Kidney (tissue), 13 donors: ENCODE measurements at regions not wholly inside any gene's neighbourhood (a gene's known extent, or its start where the extent isn't known, plus 50 kb on each side); places are given as distances from the start of the nearest gene placed in this dataset.

Experiments
- DNase-seq, 5 donors: peaks; one replicate each; pipeline ENCODE4 v3.0.0-alpha.2; 2013 to 2020
- FAIRE-seq: peaks from 2 replicates; lab custom pipeline; 2012; peaks lifted over from hg19 to GRCh38; lab: Jason Lieb, UNC
- H3K27ac ChIP-seq, 2 donors: one replicate each; pipeline ENCODE4 v1.7.0; 2013; ENCODE audit warnings: low read depth in 2 of 2, low read length in 2 of 2, inconsistent platforms in 1 of 2
- H3K27me3 ChIP-seq: one replicate; pipeline ENCODE4 v1.7.1; 2013; ENCODE audit warnings: low read length, inconsistent platforms; ENCODE audit not compliant: control insufficient read depth, insufficient read depth
- H3K36me3 ChIP-seq, 3 donors: one replicate each; pipeline versions ENCODE4 v1.7.0 to v1.7.1; 2013; ENCODE audit warnings: low read length in 3 of 3, control low read depth in 1 of 3, inconsistent platforms in 1 of 3; ENCODE audit not compliant: insufficient read depth in 3 of 3, control insufficient read depth in 2 of 3
- H3K4me1 ChIP-seq, 3 donors: one replicate each; pipeline versions ENCODE4 v1.7.0 to v1.7.1; 2013; ENCODE audit warnings: low read length in 3 of 3, inconsistent platforms in 1 of 3, low read depth in 1 of 3; ENCODE audit not compliant: control insufficient read depth in 2 of 3, insufficient read depth in 2 of 3
- H3K4me3 ChIP-seq, 3 donors: one replicate each; pipeline versions ENCODE4 v1.7.0 to v1.8.1; 2013; ENCODE audit warnings: low read length in 3 of 3, control low read depth in 1 of 3, inconsistent platforms in 1 of 3
- H3K9ac ChIP-seq, 3 donors: one replicate each; pipeline versions ENCODE4 v1.7.0 to v1.7.1; 2013; ENCODE audit warnings: low read length in 3 of 3, control low read depth in 1 of 3, inconsistent platforms in 1 of 3
- H3K9me3 ChIP-seq, 3 donors: one replicate each; pipeline versions ENCODE4 v1.7.0 to v1.7.1; 2013; ENCODE audit warnings: low read length in 3 of 3, control low read depth in 1 of 3, inconsistent platforms in 1 of 3; ENCODE audit not compliant: control insufficient read depth in 2 of 3, insufficient read depth in 1 of 3
- CTCF ChIP-seq: IDR thresholded peaks from 3 replicates; pipeline ENCODE4 v1.5.1; 2012; ENCODE audit warnings: mild to moderate bottlenecking, moderate library complexity, borderline replicate concordance; ENCODE audit not compliant: insufficient read depth; ENCODE audit errors: extremely low read depth
- intact Hi-C: fragments of 100-400 bp; cut with DNase I; formaldehyde crosslinking; loops from one replicate; pipeline ENCODE4 v1.11.1; 2022
- donor health status: control.
- donor health status: control.
- donor health status: control.
- donor health status: control.
- donor health status: control.
- donor health status: DM: yes; HTN: yes; CAD: no.
- donor health status: Normal renal cell carcinoma (clear cell type).

- no peaks in the 10 kb centered on the region for H3K9me3 ChIP-seq
- no peak for DNase-seq
- no peaks in the 10 kb centered on the region for H3K36me3 ChIP-seq
- no peak for TF ChIP-seq CTCF
- no peaks in the 10 kb centered on the region for H3K27me3 ChIP-seq
- H3K4me3 ChIP-seq = no peak overlapping the region
- no peaks in the 10 kb centered on the region for H3K4me1 ChIP-seq
- no peak overlapping the region for H3K27ac ChIP-seq
- no peak overlapping the region for H3K9ac ChIP-seq
- intact Hi-C loops = no loop called here
- FAIRE-seq = no peak
Measured at GRCh38 chr2:48902521-48902920, 147.0 kb upstream of the LHCGR start.

- no peak for FAIRE-seq
Measured at GRCh38 chr2:48901416-48901815, 145.9 kb upstream of the LHCGR start.

GRCh38 chr2:48901015-48901343 lies 145.5 kb upstream of the LHCGR start:
- intact Hi-C loops = no loop called here
- DNase-seq (no peak), FAIRE-seq (no peak)
- no peak overlapping the region for H3K27ac ChIP-seq
- no peaks in the 10 kb centered on the region for H3K4me1 ChIP-seq
- H3K27me3 ChIP-seq = no peaks in the 10 kb centered on the region
- no peaks in the 10 kb centered on the region for H3K9me3 ChIP-seq
- TF ChIP-seq CTCF = no peak
- H3K9ac ChIP-seq = no peak overlapping the region
- no peak overlapping the region for H3K4me3 ChIP-seq
- no peaks in the 10 kb centered on the region for H3K36me3 ChIP-seq

More at GRCh38 chr2:48901416-48901815, 145.9 kb upstream of the LHCGR start:
- H3K36me3 ChIP-seq = no peaks in the 10 kb centered on the region
- H3K27me3 ChIP-seq = no peaks in the 10 kb centered on the region
- H3K9me3 ChIP-seq = no peaks in the 10 kb centered on the region
- intact Hi-C loops = no loop called here
- no peak overlapping the region for H3K9ac ChIP-seq
- no peak for DNase-seq
- no peak for TF ChIP-seq CTCF
- H3K27ac ChIP-seq = no peak overlapping the region
- no peaks in the 10 kb centered on the region for H3K4me1 ChIP-seq
- no peak overlapping the region for H3K4me3 ChIP-seq

GRCh38 chr2:48900321-48901014 lies 144.9 kb upstream of the LHCGR start:
- TF ChIP-seq CTCF = no peak
- DNase-seq (no peak), FAIRE-seq (no peak)
- no peaks in the 10 kb centered on the region for H3K27me3 ChIP-seq
- intact Hi-C loops = no loop called here
- no peak overlapping the region for H3K27ac ChIP-seq
- no peaks in the 10 kb centered on the region for H3K36me3 ChIP-seq
- H3K9ac ChIP-seq = no peak overlapping the region
- H3K4me3 ChIP-seq = no peak overlapping the region
- no peaks in the 10 kb centered on the region for H3K4me1 ChIP-seq
- H3K9me3 ChIP-seq = no peaks in the 10 kb centered on the region
